ENCODE measurements at regions not wholly inside any gene's neighbourhood (a gene's known extent, or its start where the extent isn't known, plus 50 kb on each side); places are given as distances from the start of the nearest gene placed in this dataset.

DNA sequence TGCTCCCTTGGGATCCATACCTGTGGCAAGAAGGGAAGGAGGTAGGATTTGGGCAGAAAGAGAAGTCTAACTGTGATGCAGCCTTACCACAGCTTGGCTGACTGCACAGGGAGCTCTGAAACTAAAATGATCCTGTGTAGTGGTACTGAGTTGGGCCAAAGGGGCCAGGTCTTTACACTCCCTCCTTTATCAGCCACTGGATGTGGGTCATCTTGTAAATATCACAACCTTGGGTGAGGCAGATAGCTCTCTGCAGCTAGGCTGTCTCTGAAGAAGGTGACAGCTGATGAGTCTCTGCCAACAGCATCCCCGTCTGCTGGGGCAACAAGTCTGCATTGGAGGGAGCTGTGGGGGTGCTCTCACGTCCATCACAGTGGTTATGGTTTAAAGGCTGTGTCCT is 95.9 kb upstream of the CAND1 start:
- WGBS, 2 donors, result 71 to 72% methylated on average over 2 of the region's 2 CpGs
- Histone ChIP-seq H3K27me3 (peaks cover 0 to 6% of the 10 kb centered on the region in 2 donors), H3K9me3 (no peaks in the 10 kb centered on the region), H3K4me3 (no peak overlapping the region), H3K4me1 (no peaks in the 10 kb centered on the region), H3K36me3 (no peaks in the 10 kb centered on the region), H3K27ac (no peak overlapping the region)
- TF ChIP-seq, protein P1, sequence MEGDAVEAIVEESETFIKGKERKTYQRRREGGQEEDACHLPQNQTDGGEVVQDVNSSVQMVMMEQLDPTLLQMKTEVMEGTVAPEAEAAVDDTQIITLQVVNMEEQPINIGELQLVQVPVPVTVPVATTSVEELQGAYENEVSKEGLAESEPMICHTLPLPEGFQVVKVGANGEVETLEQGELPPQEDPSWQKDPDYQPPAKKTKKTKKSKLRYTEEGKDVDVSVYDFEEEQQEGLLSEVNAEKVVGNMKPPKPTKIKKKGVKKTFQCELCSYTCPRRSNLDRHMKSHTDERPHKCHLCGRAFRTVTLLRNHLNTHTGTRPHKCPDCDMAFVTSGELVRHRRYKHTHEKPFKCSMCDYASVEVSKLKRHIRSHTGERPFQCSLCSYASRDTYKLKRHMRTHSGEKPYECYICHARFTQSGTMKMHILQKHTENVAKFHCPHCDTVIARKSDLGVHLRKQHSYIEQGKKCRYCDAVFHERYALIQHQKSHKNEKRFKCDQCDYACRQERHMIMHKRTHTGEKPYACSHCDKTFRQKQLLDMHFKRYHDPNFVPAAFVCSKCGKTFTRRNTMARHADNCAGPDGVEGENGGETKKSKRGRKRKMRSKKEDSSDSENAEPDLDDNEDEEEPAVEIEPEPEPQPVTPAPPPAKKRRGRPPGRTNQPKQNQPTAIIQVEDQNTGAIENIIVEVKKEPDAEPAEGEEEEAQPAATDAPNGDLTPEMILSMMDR (IDR thresholded peaks at IDR 0.05), result no peak
- TF ChIP-seq POLR2A (IDR thresholded peaks at IDR 0.05), result no peak
- no peak for TF ChIP-seq EP300 (IDR thresholded peaks at IDR 0.05)
- DNase-seq (ENCODE audit: low spot score in 2 of 2), result no peak

DNA sequence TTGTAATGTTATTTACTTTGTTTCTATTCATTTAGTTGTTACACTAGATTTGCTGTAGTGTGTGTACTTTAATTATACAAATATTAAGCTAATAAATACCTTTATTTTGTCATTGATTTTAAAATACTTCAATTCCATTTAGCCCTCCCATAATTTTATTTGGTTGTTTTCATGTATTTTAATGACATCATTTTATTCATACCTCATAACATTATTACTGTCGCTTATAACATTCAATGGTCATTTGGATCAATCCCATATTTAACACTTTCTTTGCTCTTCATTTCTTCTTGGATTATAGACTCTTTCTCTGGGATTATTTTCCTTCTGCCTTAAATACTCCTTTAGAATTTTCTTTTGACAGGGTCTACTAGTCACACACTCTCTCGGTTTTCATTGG is 86.6 kb upstream of the CAND1 start:
- Histone ChIP-seq H3K27ac (no peak overlapping the region), H3K4me3 (no peak overlapping the region), H3K36me3 (no peaks in the 10 kb centered on the region), H3K27me3 (no peaks in the 10 kb centered on the region), H3K9me3 (no peaks in the 10 kb centered on the region), H3K4me1 (no peaks in the 10 kb centered on the region)
- TF ChIP-seq POLR2A (IDR thresholded peaks at IDR 0.05) (no peak), EP300 (IDR thresholded peaks at IDR 0.05) (no peak)
- TF ChIP-seq, protein P1 (IDR thresholded peaks at IDR 0.05), result no peak
- WGBS, 2 donors, result 76% methylated on average over 2 of the region's 2 CpGs
- DNase-seq (ENCODE audit: low spot score in 2 of 2), result no peak

DNA sequence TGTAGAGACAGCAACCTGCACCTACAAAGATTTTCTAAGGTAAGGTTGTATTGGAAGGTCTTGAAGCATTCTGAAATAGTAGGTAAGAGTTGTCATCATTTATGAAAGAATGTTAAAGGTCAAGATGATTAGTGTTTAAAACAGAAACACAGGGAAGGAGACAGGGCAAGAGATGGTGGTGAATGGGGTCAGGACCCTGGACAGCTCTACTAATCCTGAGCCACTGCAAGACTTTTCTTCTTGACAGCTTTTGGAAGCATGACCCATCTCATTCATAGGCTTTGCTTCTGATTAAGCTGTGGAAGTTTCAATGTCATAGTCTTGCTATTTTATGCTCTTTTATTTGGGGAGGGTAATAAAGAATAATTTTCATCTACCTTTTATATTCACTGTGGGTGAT is 75.5 kb upstream of the CAND1 start:
- TF ChIP-seq, protein P1 (IDR thresholded peaks at IDR 0.05), result no peak
- TF ChIP-seq POLR2A (IDR thresholded peaks at IDR 0.05), result no peak
- TF ChIP-seq EP300 (IDR thresholded peaks at IDR 0.05), result no peak
- no peak for DNase-seq (ENCODE audit: low spot score in 2 of 2)
- no peaks in the 10 kb centered on the region for H3K27me3 ChIP-seq
- no peak overlapping the region for H3K4me3 ChIP-seq
- H3K36me3 ChIP-seq, result no peaks in the 10 kb centered on the region
- H3K27ac ChIP-seq, result no peak overlapping the region
- H3K9me3 ChIP-seq, result no peaks in the 10 kb centered on the region
- no peaks in the 10 kb centered on the region for H3K4me1 ChIP-seq

DNA sequence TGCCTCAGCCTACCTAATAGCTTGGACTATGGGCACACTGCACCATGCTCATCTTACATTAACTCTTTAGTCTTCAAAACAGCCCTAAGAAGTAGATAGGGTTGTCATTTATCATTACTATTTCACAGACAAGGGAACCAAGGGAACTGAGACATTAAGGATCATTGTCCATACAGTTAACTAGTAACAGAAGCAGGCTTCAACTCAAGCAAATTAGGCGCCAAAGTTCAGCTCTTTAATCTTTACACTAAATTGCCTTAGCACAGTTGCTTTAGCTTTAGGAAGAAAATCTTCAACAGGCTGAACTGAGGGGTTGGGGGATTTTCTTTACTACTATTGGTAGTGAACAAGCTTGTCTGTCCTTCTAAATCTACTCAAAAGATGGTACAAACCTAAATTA is 68.8 kb upstream of the CAND1 start:
- TF ChIP-seq EP300 (IDR thresholded peaks at IDR 0.05), result no peak
- TF ChIP-seq, protein P1 (IDR thresholded peaks at IDR 0.05), result no peak
- no peak for TF ChIP-seq POLR2A (IDR thresholded peaks at IDR 0.05)
- H3K4me3 ChIP-seq, result no peak overlapping the region
- H3K9me3 ChIP-seq, result no peaks in the 10 kb centered on the region
- H3K36me3 ChIP-seq, result no peaks in the 10 kb centered on the region
- H3K27ac ChIP-seq, result no peak overlapping the region
- no peak for DNase-seq (ENCODE audit: low spot score in 2 of 2)
- H3K27me3 ChIP-seq, result no peaks in the 10 kb centered on the region
- 0% methylated on average over 1 of the region's 1 CpG for WGBS, 2 donors
- H3K4me1 ChIP-seq, result no peaks in the 10 kb centered on the region

DNA sequence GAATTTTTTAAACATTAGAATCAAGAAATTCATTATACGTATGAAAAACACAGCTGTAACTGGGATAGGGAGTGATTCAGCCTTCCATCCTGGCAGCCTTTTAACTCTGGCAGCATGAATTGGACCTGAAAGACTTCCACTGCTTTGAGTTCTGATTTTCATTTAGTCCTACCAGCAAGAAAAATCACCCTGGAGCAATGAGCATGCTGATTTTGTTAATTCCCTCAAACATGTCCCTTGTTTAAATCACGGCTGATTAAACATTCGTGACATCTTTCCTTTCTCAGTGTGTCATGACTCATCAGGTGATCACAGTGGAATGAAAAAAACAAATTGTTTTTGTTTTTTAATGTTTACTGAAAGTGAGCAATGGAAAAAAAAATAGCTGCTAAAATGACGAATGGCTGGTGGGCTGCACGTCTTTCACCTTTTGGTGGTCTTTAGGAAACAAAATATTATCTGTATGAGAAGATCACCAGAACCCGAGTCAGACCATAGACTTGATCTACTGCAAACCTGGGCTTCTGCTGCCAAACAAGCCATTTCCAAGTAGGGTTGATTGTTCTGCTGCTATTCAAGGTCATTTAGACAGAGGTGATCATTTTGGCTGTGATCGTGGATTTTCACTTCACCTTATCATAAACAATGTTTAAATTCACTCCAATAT is 67.0 kb upstream of the CAND1 start:
- H3K9me3 ChIP-seq, result no peaks in the 10 kb centered on the region
- 60% methylated on average over 7 of the region's 7 CpGs for WGBS, 2 donors
- no peaks in the 10 kb centered on the region for H3K36me3 ChIP-seq
- H3K27ac ChIP-seq, result no peak overlapping the region
- H3K4me1 ChIP-seq, result no peaks in the 10 kb centered on the region
- H3K27me3 ChIP-seq, result no peaks in the 10 kb centered on the region
- DNase-seq (ENCODE audit: low spot score in 2 of 2), result no peak
- H3K4me3 ChIP-seq, result no peak overlapping the region
- TF ChIP-seq POLR2A (IDR thresholded peaks at IDR 0.05) (no peak), EP300 (IDR thresholded peaks at IDR 0.05) (no peak)
- TF ChIP-seq, protein P1 (IDR thresholded peaks at IDR 0.05), result no peak

All from tibial nerve (tissue), 4 donors.